IPS-20b (cell line): ENCODE measurements at regions not wholly inside any gene's neighbourhood (a gene's known extent, or its start where the extent isn't known, plus 50 kb on each side); places are given as distances from the start of the nearest gene placed in this dataset.

ENCODE experiments used
- H3K27ac ChIP-seq: one replicate; pipeline ENCODE4 v1.5.1; 2013; ENCODE audit warnings: low read length
- H3K27me3 ChIP-seq: 2 replicates; pipeline ENCODE4 v1.6.1; 2013; ENCODE audit warnings: mild to moderate bottlenecking, low read length, inconsistent platforms; ENCODE audit not compliant: insufficient read depth
- H3K36me3 ChIP-seq: 2 replicates; pipeline ENCODE4 v1.6.1; 2013; ENCODE audit warnings: low read depth, mild to moderate bottlenecking, inconsistent platforms, low read length, moderate library complexity; ENCODE audit not compliant: insufficient read depth
- H3K4me1 ChIP-seq: 2 replicates; pipeline ENCODE4 v1.6.1; 2013; ENCODE audit warnings: mild to moderate bottlenecking, control low read depth, inconsistent platforms, low read length, moderate library complexity; ENCODE audit not compliant: insufficient read depth
- H3K4me3 ChIP-seq: 2 replicates; pipeline ENCODE4 v1.5.1; 2013; ENCODE audit warnings: mild to moderate bottlenecking, low read length, inconsistent platforms
- H3K9ac ChIP-seq: 2 replicates; pipeline ENCODE4 v1.6.1; 2013; ENCODE audit warnings: low read depth, mild to moderate bottlenecking, inconsistent platforms, low read length, moderate library complexity
- H3K9me3 ChIP-seq: 2 replicates; pipeline ENCODE4 v1.6.1; 2013; ENCODE audit warnings: mild to moderate bottlenecking, low read depth, low read length, inconsistent platforms; ENCODE audit not compliant: insufficient read depth

DNA sequence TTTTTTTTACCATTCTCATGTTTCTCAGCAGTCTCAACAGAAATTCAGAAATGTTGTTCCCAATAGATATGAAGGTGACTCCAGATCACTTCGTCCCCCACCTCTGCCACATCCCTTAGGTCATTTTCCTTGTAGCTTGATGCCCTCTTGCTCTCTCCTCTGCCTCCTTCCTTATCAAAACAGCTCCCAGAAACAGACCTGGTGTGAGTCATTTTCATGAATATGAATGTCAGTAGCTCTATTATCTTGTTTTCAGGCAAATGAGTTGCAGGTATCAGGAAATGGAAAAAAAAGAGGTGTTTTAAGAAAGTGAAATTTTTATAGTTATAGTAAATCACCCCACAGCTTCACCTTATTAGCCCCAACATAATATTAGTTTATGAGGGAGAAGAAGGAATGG, 539.3 kb downstream of the SUCLA2 start:
- no peaks in the 10 kb centered on the region for H3K27me3 ChIP-seq
- H3K9ac ChIP-seq = no peak overlapping the region
- no peak overlapping the region for H3K27ac ChIP-seq
- no peak overlapping the region for H3K4me3 ChIP-seq
- H3K9me3 ChIP-seq = no peaks in the 10 kb centered on the region
- H3K36me3 ChIP-seq = no peaks in the 10 kb centered on the region
- peaks cover 11% of the 10 kb centered on the region; the same call in 1 of the 2 replicates for H3K4me1 ChIP-seq

DNA sequence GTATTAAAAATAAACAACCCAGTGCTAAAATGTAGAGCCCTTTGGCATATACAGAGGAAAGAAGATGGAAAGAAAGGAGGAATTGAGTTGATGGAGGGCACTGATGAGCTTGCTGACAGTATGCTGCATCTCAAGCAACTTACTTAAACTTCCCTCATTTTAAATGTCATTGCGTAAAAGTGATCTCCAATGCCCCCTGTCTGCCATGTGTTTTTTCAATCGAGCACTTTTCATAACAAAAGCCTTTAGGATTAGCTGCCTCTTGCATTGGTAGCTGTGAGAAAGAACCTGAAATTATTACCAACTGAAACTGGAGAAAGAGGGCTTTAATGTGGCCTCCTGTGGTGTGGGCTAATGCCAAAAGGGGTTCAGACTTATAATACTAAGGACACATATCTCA, 541.6 kb downstream of the SUCLA2 start:
- Histone ChIP-seq H3K4me1 (peaks cover 18% of the 10 kb centered on the region; the same call in 1 of the 2 replicates), H3K27me3 (no peaks in the 10 kb centered on the region), H3K9me3 (no peaks in the 10 kb centered on the region), H3K36me3 (no peaks in the 10 kb centered on the region), H3K9ac (no peak overlapping the region), H3K27ac (no peak overlapping the region), H3K4me3 (no peak overlapping the region)

DNA sequence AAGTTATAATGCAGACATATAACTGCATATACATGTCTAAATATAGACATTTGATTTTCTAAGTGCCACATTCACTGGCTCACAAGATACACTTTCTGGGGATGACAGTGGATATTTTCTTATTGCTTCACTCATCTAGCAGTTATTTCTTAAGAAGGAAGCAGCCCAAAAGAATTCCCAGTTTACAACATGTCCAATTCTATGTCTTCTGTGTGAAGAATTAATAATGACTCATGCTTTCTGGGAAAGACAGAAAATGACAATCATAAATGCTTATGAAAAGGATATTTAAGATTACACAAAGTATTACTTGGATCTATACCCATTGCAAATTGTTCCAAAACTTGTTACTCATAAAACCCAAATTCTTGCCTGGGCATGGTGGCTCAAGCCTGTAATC, 543.4 kb downstream of the SUCLA2 start:
- Histone ChIP-seq H3K9me3 (no peaks in the 10 kb centered on the region), H3K27ac (no peak overlapping the region), H3K36me3 (no peaks in the 10 kb centered on the region), H3K4me1 (peaks cover 18% of the 10 kb centered on the region; the same call in 1 of the 2 replicates), H3K27me3 (no peaks in the 10 kb centered on the region), H3K9ac (no peak overlapping the region), H3K4me3 (no peak overlapping the region)

DNA sequence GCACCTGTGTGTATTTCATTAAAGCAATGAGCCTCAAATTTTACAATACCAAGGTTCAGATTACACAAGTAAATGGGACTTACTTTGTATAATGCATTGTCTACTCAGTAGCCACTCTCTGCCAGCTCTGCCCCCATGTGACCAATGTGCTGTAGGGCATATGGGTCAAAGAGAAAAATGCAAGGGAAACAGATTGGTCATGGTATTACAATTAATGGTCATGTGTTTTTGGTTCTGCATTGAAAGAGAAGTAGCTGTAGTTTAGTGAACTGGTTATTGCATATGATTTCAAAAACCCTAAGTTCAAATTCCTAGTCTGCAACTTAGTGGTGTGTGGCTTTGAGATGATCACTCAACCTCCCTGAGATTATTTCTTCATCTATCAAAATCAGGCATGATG, 545.4 kb downstream of the SUCLA2 start:
- peaks cover 18% of the 10 kb centered on the region; the same call in 1 of the 2 replicates for H3K4me1 ChIP-seq
- no peaks in the 10 kb centered on the region for H3K9me3 ChIP-seq
- H3K9ac ChIP-seq = no peak overlapping the region
- no peaks in the 10 kb centered on the region for H3K27me3 ChIP-seq
- no peak overlapping the region for H3K27ac ChIP-seq
- H3K4me3 ChIP-seq = no peak overlapping the region
- H3K36me3 ChIP-seq = no peaks in the 10 kb centered on the region

DNA sequence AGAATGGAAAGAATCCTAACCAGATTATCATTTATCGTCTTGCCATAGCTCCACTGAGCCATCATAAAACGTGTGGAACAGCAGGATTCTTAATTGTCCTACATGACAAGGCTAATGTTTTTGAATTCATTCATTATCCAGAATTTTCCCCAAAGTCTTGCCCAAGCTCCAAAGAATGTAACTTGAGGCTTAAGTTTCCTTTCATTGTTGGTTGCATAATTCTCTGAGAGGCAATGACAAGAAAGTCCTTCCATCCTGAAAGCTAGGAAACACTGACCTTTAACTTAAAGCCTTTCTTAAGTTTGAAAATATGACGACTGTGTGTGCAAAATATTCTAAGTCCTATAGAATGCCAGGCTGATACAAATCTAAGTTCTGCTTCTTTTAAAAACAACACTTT, 546.1 kb downstream of the SUCLA2 start:
- Histone ChIP-seq H3K36me3 (no peaks in the 10 kb centered on the region), H3K4me3 (no peak overlapping the region), H3K4me1 (peaks cover 16% of the 10 kb centered on the region; the same call in 1 of the 2 replicates), H3K27me3 (no peaks in the 10 kb centered on the region), H3K9ac (no peak overlapping the region), H3K9me3 (no peaks in the 10 kb centered on the region), H3K27ac (no peak overlapping the region)

DNA sequence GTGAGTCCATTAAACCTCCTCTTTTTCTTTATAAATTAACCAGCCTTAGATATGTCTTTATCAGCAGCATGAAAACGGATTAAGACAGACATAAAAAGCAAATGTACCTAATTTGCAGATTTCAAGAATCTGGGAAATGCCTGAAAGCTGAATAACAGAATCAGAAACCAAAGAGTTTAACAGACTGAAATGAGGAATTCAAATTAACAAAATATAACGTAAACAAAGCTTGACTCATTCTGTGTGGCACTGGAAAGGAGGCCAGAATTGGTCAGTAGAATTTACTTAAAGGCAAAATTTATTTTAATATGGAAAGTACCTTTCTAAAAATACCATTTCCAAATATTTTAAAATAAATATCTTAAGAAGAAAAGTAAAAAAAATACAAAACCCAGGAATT, 540.6 kb upstream of the HTR2A start:
- no peak overlapping the region for H3K27ac ChIP-seq
- H3K27me3 ChIP-seq = no peaks in the 10 kb centered on the region
- no peaks in the 10 kb centered on the region for H3K4me1 ChIP-seq
- no peak overlapping the region for H3K4me3 ChIP-seq
- H3K9ac ChIP-seq = no peak overlapping the region
- H3K9me3 ChIP-seq = no peaks in the 10 kb centered on the region; the same call in none of the 2 replicates
- H3K36me3 ChIP-seq = no peaks in the 10 kb centered on the region

DNA sequence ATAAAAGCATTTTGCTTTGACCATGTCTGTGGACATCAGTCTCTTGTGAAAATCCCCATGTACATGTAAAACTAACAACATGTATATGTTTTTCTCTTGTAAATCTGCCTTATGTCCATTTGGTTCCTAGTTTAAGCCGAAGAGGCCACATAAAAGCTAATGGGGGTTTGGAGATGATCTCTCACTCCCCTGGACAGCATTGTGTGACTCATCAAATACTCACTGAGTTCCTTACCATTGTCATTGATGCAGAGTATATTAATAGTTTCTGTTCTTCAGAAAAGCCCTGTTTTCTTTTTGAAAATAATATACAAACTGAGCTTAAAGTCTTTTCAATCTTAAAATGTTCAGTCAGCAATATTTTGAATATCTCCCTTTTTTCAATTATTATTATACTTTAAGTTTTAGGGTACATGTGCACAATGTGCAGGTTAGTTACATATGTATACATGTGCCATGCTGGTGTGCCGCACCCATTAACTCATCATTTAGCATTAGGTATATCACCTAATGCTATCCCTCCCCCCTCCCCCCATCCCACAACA, 536.7 kb upstream of the HTR2A start:
- H3K4me1 ChIP-seq = no peaks in the 10 kb centered on the region
- no peak overlapping the region for H3K4me3 ChIP-seq
- H3K9ac ChIP-seq = no peak overlapping the region
- no peaks in the 10 kb centered on the region; the same call in none of the 2 replicates for H3K9me3 ChIP-seq
- H3K27ac ChIP-seq = no peak overlapping the region
- H3K27me3 ChIP-seq = no peaks in the 10 kb centered on the region
- no peaks in the 10 kb centered on the region for H3K36me3 ChIP-seq

DNA sequence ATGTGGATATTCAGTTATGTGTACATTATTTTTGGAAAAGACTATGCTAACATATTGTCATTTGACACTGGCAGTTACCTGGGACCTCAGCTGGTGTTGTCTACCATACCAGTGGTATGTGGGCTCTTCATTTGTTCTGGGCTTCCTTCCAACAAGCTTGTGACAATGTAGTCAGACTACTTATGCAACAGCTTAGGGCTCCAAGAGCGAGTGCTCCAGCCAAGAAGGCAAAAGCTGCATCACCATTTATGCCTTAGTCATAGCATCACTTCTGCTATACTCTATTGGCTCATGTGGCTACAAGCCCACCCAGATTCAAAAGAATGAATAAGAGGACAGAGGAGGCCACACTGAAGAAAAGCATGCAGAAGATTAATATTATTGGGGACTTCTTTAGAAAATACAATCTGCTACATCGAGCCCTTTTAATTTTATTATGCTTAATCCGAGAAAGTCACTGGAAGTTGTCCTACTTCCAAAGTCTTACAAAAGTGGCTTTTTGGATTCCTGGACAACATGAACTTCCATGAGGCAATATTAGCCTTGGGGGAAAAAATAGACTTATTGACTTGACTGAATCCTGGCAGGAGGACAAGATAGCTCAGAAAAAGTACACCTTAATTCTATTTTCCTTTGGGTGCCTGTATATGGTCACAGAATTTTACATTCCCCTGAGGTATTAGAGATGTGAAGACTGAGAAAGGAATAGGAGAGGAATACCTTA, 529.4 kb upstream of the HTR2A start:
- H3K9ac ChIP-seq = no peak overlapping the region
- H3K9me3 ChIP-seq = no peaks in the 10 kb centered on the region
- H3K27me3 ChIP-seq = no peaks in the 10 kb centered on the region
- H3K27ac ChIP-seq = no peak overlapping the region
- H3K36me3 ChIP-seq = no peaks in the 10 kb centered on the region
- no peaks in the 10 kb centered on the region for H3K4me1 ChIP-seq
- no peak overlapping the region for H3K4me3 ChIP-seq

DNA sequence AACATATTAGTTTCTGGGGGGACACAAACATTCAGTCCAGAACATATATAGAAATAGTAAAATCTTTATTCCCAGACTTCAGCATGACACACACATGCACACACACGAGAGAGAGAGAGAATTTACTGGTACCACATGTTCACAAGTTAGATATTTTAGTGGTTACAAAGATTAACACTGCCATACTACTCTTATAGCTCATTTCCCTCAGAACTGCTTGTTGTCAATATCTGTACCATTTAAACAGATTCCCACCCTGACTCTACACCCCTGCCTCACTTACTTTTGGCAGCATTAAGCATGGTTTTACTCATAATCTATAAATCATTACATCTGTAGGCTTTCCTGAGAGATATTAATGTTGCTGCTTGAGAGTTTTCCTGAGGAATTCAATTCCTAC, 524.7 kb upstream of the HTR2A start:
- Histone ChIP-seq H3K9ac (no peak overlapping the region), H3K4me3 (no peak overlapping the region), H3K4me1 (no peaks in the 10 kb centered on the region), H3K27ac (no peak overlapping the region), H3K36me3 (no peaks in the 10 kb centered on the region), H3K9me3 (no peaks in the 10 kb centered on the region), H3K27me3 (no peaks in the 10 kb centered on the region)

DNA sequence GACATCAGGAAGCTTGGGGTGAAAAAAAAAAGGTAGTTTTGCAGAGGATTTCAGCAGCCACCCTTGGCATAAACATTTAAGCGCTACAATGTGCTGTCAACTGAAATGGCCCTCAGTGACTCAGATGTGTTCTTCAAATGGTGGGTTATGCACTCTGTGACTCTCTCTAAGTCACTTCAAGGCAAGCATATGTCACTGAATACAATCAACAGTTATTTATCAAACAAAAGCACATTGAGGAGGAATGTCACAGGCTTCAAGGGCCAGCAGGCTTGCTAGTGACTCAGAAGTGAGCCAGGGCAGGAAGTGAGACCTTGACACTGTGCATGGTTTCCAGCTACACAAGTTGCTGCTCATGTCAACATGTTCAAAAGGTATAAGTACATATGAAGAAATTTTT, 523.7 kb upstream of the HTR2A start:
- Histone ChIP-seq H3K36me3 (no peaks in the 10 kb centered on the region), H3K4me1 (no peaks in the 10 kb centered on the region), H3K9ac (no peak overlapping the region), H3K9me3 (no peaks in the 10 kb centered on the region), H3K27me3 (no peaks in the 10 kb centered on the region), H3K27ac (no peak overlapping the region), H3K4me3 (no peak overlapping the region)

DNA sequence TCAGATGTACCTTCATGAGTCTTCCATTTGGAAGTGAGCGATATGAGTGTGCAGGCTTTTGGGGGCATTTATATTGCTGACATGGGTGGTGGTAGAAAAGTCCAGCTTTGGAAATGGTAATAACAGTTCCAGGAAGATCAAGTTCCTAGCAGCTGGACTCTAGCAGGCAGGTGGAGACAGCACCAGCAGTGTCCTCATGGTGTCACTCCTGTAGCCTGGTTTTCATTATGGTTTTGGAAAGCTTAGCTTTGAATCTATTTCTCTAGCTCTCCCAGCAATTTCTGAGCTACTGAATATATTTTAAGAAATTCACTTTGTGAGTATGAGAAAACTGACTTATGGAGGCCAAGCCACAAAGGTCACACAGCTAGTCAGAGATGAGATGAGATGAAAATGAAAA, 523.2 kb upstream of the HTR2A start:
- Histone ChIP-seq H3K9ac (no peak overlapping the region), H3K36me3 (no peaks in the 10 kb centered on the region), H3K27ac (no peak overlapping the region), H3K27me3 (no peaks in the 10 kb centered on the region), H3K4me1 (no peaks in the 10 kb centered on the region), H3K4me3 (no peak overlapping the region), H3K9me3 (no peaks in the 10 kb centered on the region)

DNA sequence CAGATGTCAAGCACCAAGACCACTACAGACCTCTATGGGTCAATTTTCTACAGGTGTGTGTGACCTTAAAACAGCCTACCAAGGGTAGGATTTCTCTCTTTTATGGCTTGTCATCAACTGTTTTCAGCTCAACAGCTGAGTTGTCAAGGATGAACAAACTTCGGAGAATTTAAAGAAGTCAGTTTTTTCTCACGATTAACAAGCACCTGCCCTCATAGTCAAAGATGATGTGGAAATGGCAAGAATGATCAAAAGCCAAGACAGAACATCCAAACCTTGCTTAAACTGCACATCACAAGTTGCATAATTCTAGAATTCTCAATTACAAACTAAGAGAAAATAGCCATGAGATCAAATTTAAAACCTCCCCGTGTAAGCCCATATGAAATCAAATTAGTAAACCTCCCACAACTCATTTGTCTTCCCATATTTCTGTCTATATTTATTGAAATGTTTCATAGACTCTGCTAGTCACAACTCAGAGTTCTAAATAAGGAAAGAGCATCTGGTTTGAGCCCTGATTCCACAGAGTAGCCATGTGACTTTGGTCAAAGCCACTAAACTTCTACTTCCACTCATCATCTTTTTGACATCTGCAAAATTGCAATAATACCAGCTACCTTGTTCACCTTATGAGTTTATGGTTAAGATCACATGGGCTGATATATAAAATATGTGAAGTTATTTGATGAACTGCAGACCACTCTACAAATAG, 521.5 kb upstream of the HTR2A start:
- no peak overlapping the region for H3K27ac ChIP-seq

More for the DNA sequence above, 521.5 kb upstream of the HTR2A start:
- no peaks in the 10 kb centered on the region for H3K9me3 ChIP-seq
- H3K36me3 ChIP-seq = no peaks in the 10 kb centered on the region
- H3K4me1 ChIP-seq = no peaks in the 10 kb centered on the region
- no peak overlapping the region for H3K4me3 ChIP-seq
- H3K27me3 ChIP-seq = no peaks in the 10 kb centered on the region
- H3K9ac ChIP-seq = no peak overlapping the region
